ENCODE measurements at regions not wholly inside any gene's neighbourhood (a gene's known extent, or its start where the extent isn't known, plus 50 kb on each side); places are given as distances from the start of the nearest gene placed in this dataset.
"Not testable (repeated sequence)": the region's sequence is repeated elsewhere in the genome, so short reads cannot be mapped to it uniquely, and the experiment has no call there.

GRCh38 chrX:137858106-137858505 is 292.2 kb downstream of the ZIC3 start:
- H3F3A ChIP-seq (ENCODE audit: insufficient read depth, low read length): no peaks in the 10 kb centered on the region
- H3K27me3 ChIP-seq (ENCODE audit: insufficient read depth, low read length): no peaks in the 10 kb centered on the region
- H2AFZ ChIP-seq (ENCODE audit: low read length): no peak overlapping the region
- H3K9me2 ChIP-seq (ENCODE audit: low read depth, low read length): no peaks in the 10 kb centered on the region
- TF ChIP-seq CTCF (IDR thresholded peaks at IDR 0.05; ENCODE audit: low read length): no peak
- TF ChIP-seq EZH2 (IDR thresholded peaks at IDR 0.05; ENCODE audit: borderline replicate concordance, low read length): no peak
- H3K9ac ChIP-seq (ENCODE audit: low read length): no peak overlapping the region
- H3K4me2 ChIP-seq (ENCODE audit: low read length): no peak overlapping the region
- H3K4me3 ChIP-seq (ENCODE audit: low read depth, low read length, poor library complexity, severe bottlenecking): no peak overlapping the region
- no peaks in the 10 kb centered on the region for H3K9me3 ChIP-seq (ENCODE audit: low read length)
- H4K20me1 ChIP-seq (ENCODE audit: insufficient read depth, low read length): no peaks in the 10 kb centered on the region
- no peak overlapping the region for H3K27ac ChIP-seq (ENCODE audit: low read depth, low read length, poor library complexity, severe bottlenecking)
- no peaks in the 10 kb centered on the region for H3K4me1 ChIP-seq (ENCODE audit: insufficient read depth, low read length, severe bottlenecking)
- no peaks in the 10 kb centered on the region for H3K79me2 ChIP-seq (ENCODE audit: insufficient read depth, low read length)
- no peaks in the 10 kb centered on the region for H3K36me3 ChIP-seq (ENCODE audit: insufficient read depth, low read length)

GRCh38 chrX:137878401-137878800 is 312.5 kb downstream of the ZIC3 start:
- Histone ChIP-seq H3K9me2 (ENCODE audit: low read depth, low read length) (no peaks in the 10 kb centered on the region), H4K20me1 (ENCODE audit: insufficient read depth, low read length) (no peaks in the 10 kb centered on the region), H3K27me3 (ENCODE audit: insufficient read depth, low read length) (no peaks in the 10 kb centered on the region), H3K36me3 (ENCODE audit: insufficient read depth, low read length) (no peaks in the 10 kb centered on the region), H3K79me2 (ENCODE audit: insufficient read depth, low read length) (no peaks in the 10 kb centered on the region), H3K4me1 (ENCODE audit: insufficient read depth, low read length, severe bottlenecking) (no peaks in the 10 kb centered on the region), H3K9ac (ENCODE audit: low read length) (no peak overlapping the region), H2AFZ (ENCODE audit: low read length) (no peak overlapping the region), H3K4me2 (ENCODE audit: low read length) (no peak overlapping the region), H3F3A (ENCODE audit: insufficient read depth, low read length) (no peaks in the 10 kb centered on the region), H3K4me3 (ENCODE audit: low read depth, low read length, poor library complexity, severe bottlenecking) (no peak overlapping the region), H3K27ac (ENCODE audit: low read depth, low read length, poor library complexity, severe bottlenecking) (no peak overlapping the region), H3K9me3 (ENCODE audit: low read length) (no peaks in the 10 kb centered on the region)
- TF ChIP-seq EZH2 (IDR thresholded peaks at IDR 0.05; ENCODE audit: borderline replicate concordance, low read length) (no peak), CTCF (IDR thresholded peaks at IDR 0.05; ENCODE audit: low read length) (no peak)

GRCh38 chrX:137882960-137883359 is 317.0 kb downstream of the ZIC3 start:
- Histone ChIP-seq H3K4me1 (ENCODE audit: insufficient read depth, low read length, severe bottlenecking) (no peaks in the 10 kb centered on the region), H3K36me3 (ENCODE audit: insufficient read depth, low read length) (no peaks in the 10 kb centered on the region), H3F3A (ENCODE audit: insufficient read depth, low read length) (no peaks in the 10 kb centered on the region), H3K79me2 (ENCODE audit: insufficient read depth, low read length) (no peaks in the 10 kb centered on the region), H3K4me2 (ENCODE audit: low read length) (no peak overlapping the region), H3K9ac (ENCODE audit: low read length) (no peak overlapping the region), H2AFZ (ENCODE audit: low read length) (no peak overlapping the region), H3K27me3 (ENCODE audit: insufficient read depth, low read length) (no peaks in the 10 kb centered on the region), H3K9me3 (ENCODE audit: low read length) (no peaks in the 10 kb centered on the region), H4K20me1 (ENCODE audit: insufficient read depth, low read length) (no peaks in the 10 kb centered on the region), H3K9me2 (ENCODE audit: low read depth, low read length) (no peaks in the 10 kb centered on the region), H3K27ac (ENCODE audit: low read depth, low read length, poor library complexity, severe bottlenecking) (no peak overlapping the region), H3K4me3 (ENCODE audit: low read depth, low read length, poor library complexity, severe bottlenecking) (no peak overlapping the region)
- TF ChIP-seq EZH2 (IDR thresholded peaks at IDR 0.05; ENCODE audit: borderline replicate concordance, low read length) (no peak), CTCF (IDR thresholded peaks at IDR 0.05; ENCODE audit: low read length) (no peak)

GRCh38 chrX:137884813-137885212 is 318.9 kb downstream of the ZIC3 start:
- H3K9me2 ChIP-seq (ENCODE audit: low read depth, low read length): not testable (repeated sequence)

More at GRCh38 chrX:137884813-137885212, 318.9 kb downstream of the ZIC3 start:
- not testable (repeated sequence) for H4K20me1 ChIP-seq (ENCODE audit: insufficient read depth, low read length); H2AFZ ChIP-seq (ENCODE audit: low read length); H3K4me2 ChIP-seq (ENCODE audit: low read length); H3F3A ChIP-seq (ENCODE audit: insufficient read depth, low read length); H3K27me3 ChIP-seq (ENCODE audit: insufficient read depth, low read length); H3K36me3 ChIP-seq (ENCODE audit: insufficient read depth, low read length); H3K27ac ChIP-seq (ENCODE audit: low read depth, low read length, poor library complexity, severe bottlenecking); H3K9ac ChIP-seq (ENCODE audit: low read length); H3K9me3 ChIP-seq (ENCODE audit: low read length); H3K4me3 ChIP-seq (ENCODE audit: low read depth, low read length, poor library complexity, severe bottlenecking); H3K4me1 ChIP-seq (ENCODE audit: insufficient read depth, low read length, severe bottlenecking); H3K79me2 ChIP-seq (ENCODE audit: insufficient read depth, low read length)
